Body of pancreas (tissue), 4 donors: ENCODE measurements at regions not wholly inside any gene's neighbourhood (a gene's known extent, or its start where the extent isn't known, plus 50 kb on each side); places are given as distances from the start of the nearest gene placed in this dataset.

ENCODE experiments used
- CTCF ChIP-seq, 7 experiments: fragments of 450-650 bp in 4 of 7; fragments of 200-600 bp in 3 of 7; sonication (generic) in 3 of 7; IDR thresholded peaks; one replicate each; pipeline ENCODE4 v1.5.1; 2016 to 2019; ENCODE audit warnings: antibody characterized with exemption in 7 of 7
- POLR2A ChIP-seq, 3 donors: fragments of 450-650 bp; IDR thresholded peaks; one replicate each; pipeline ENCODE4 v1.6.1; 2016; ENCODE audit warnings: antibody characterized with exemption in 3 of 3, mild to moderate bottlenecking in 2 of 3

GRCh38 chr1:196071447-196071846 lies 536.8 kb downstream of the KCNT2 start:
- TF ChIP-seq CTCF (IDR thresholded peaks at IDR 0.05) (no peak), POLR2A (IDR thresholded peaks at IDR 0.05) (no peak)
